H1 (cell line): ENCODE measurements at regions not wholly inside any gene's neighbourhood (a gene's known extent, or its start where the extent isn't known, plus 50 kb on each side); places are given as distances from the start of the nearest gene placed in this dataset.

ENCODE experiments used
- CTCF ChIA-PET: fragments of 300-600 bp; sonication (Branson Sonifier 250); formaldehyde crosslinking; loops from one replicate; lab custom pipeline; 2021; ENCODE audit not compliant: partially characterized antibody; lab: Charles Lee
- POLR2A ChIA-PET: fragments of 300-600 bp; sonication (Branson Sonifier 250); formaldehyde crosslinking; loops from one replicate; lab custom pipeline; 2021; ENCODE audit warnings: inconsistent platforms; ENCODE audit not compliant: partially characterized antibody; lab: Charles Lee
- DNase-seq, 2 experiments: peaks; one replicate each; pipeline versions ENCODE4 v3.0.0 to v3.0.0-alpha.2; 2010 to 2022; ENCODE audit warnings: low spot score in 2 of 2, low read depth in 1 of 2, mixed read lengths in 1 of 2
- FAIRE-seq: peaks from 2 replicates; lab custom pipeline; 2011; peaks lifted over from hg19 to GRCh38; lab: Jason Lieb, UNC
- H2AFZ ChIP-seq: 2 replicates; pipeline ENCODE4 v1.8.1; 2012; ENCODE audit warnings: low read length, inconsistent platforms
- H2AK5ac ChIP-seq: 2 replicates; pipeline ENCODE4 v1.6.1; 2013; ENCODE audit warnings: low read depth, low read length
- H2BK120ac ChIP-seq: replicated peaks from 2 replicates; pipeline ENCODE3; 2013; ENCODE audit warnings: low read depth, low read length, inconsistent platforms
- H2BK12ac ChIP-seq: 2 replicates; pipeline ENCODE4 v1.6.1; 2013; ENCODE audit warnings: low read depth, low read length
- H2BK15ac ChIP-seq: 2 replicates; pipeline ENCODE4 v1.6.1; 2013; ENCODE audit warnings: low read length
- H2BK20ac ChIP-seq: 2 replicates; pipeline ENCODE4 v1.6.1; 2013; ENCODE audit warnings: low read length
- H2BK5ac ChIP-seq: 2 replicates; pipeline ENCODE4 v1.6.1; 2013; ENCODE audit warnings: low read depth, low read length
- H3K14ac ChIP-seq: 2 replicates; pipeline ENCODE4 v1.6.1; 2013; ENCODE audit warnings: inconsistent platforms; ENCODE audit not compliant: insufficient read length
- H3K18ac ChIP-seq: 2 replicates; pipeline ENCODE4 v1.6.1; 2013; ENCODE audit warnings: low read length; ENCODE audit errors: extremely low read depth
- H3K23ac ChIP-seq: 2 replicates; pipeline ENCODE4 v1.6.1; 2013; ENCODE audit warnings: inconsistent platforms; ENCODE audit not compliant: insufficient read length
- H3K23me2 ChIP-seq: 2 replicates; pipeline ENCODE4 v1.6.1; 2013; ENCODE audit warnings: low read depth, low read length
- H3K27ac ChIP-seq: 2 replicates; pipeline ENCODE4 v1.6.1; 2011; ENCODE audit warnings: low read depth, low read length, inconsistent platforms
- H3K27me3 ChIP-seq, 4 experiments: replicated peaks in 1 of 4; 1 replicate in 1 of 4; 2 replicates in 3 of 4; pipeline versions ENCODE4 v1.6.1 to v1.8.1; 2011 to 2013; ENCODE audit warnings: low read length in 3 of 4, mild to moderate bottlenecking in 3 of 4, inconsistent platforms in 2 of 4, mixed read lengths in 2 of 4, moderate library complexity in 1 of 4; ENCODE audit not compliant: control insufficient read depth in 3 of 4, insufficient read depth in 3 of 4; ENCODE audit errors: extremely low read depth in 1 of 4
- H3K36me3 ChIP-seq, 4 experiments: 2 replicates each; pipeline versions ENCODE4 v1.6.1 to v1.8.1; 2011 to 2013; ENCODE audit warnings: mild to moderate bottlenecking in 4 of 4, low read length in 3 of 4, moderate library complexity in 2 of 4, control low read depth in 1 of 4, inconsistent platforms in 1 of 4; ENCODE audit not compliant: insufficient read depth in 4 of 4, control insufficient read depth in 2 of 4
- H3K4ac ChIP-seq: replicated peaks from 2 replicates; pipeline ENCODE3; 2013; ENCODE audit warnings: low read length, low read depth, mixed read lengths, inconsistent platforms; ENCODE audit not compliant: insufficient read length
- H3K4me1 ChIP-seq, 4 experiments: replicated peaks in 1 of 4; 1 replicate in 1 of 4; 2 replicates in 3 of 4; pipeline versions ENCODE4 v1.6.1 to v1.8.1; 2011 to 2013; ENCODE audit warnings: low read length in 3 of 4, inconsistent platforms in 2 of 4, mixed read lengths in 1 of 4; ENCODE audit not compliant: insufficient read depth in 4 of 4, control insufficient read depth in 3 of 4
- H3K4me2 ChIP-seq, 2 experiments: 2 replicates each; pipeline versions ENCODE4 v1.6.1 to v1.8.1; 2011 to 2013; ENCODE audit warnings: low read depth in 2 of 2, low read length in 2 of 2, control low read depth in 1 of 2, inconsistent platforms in 1 of 2, mild to moderate bottlenecking in 1 of 2; ENCODE audit not compliant: insufficient read depth in 1 of 2
- H3K4me3 ChIP-seq, 4 experiments: fragments of 200-600, 300-600 bp in 1 of 4; sonication (generic), shearing (Covaris generic), sonication (Bioruptor Twin) in 1 of 4; 2 replicates each; pipeline versions ENCODE4 v1.5.1 to v1.8.1; 2011 to 2016; ENCODE audit warnings: low read length in 4 of 4, low read depth in 3 of 4, control low read depth in 2 of 4, inconsistent platforms in 2 of 4, mild to moderate bottlenecking in 2 of 4, mixed read lengths in 1 of 4, moderate library complexity in 1 of 4; ENCODE audit not compliant: insufficient read depth in 2 of 4; ENCODE audit errors: extremely low read depth in 1 of 4
- H3K56ac ChIP-seq: replicated peaks from 2 replicates; pipeline ENCODE3; 2013; ENCODE audit warnings: low read depth, mild to moderate bottlenecking, mixed read lengths, low read length, inconsistent platforms; ENCODE audit not compliant: insufficient read length
- H3K79me1 ChIP-seq: 2 replicates; pipeline ENCODE4 v1.6.1; 2013; ENCODE audit warnings: low read depth, low read length, control low read depth
- H3K79me2 ChIP-seq, 2 experiments: 2 replicates each; pipeline versions ENCODE4 v1.6.1 to v1.8.1; 2012 to 2013; ENCODE audit warnings: low read length in 2 of 2, mild to moderate bottlenecking in 2 of 2, inconsistent platforms in 1 of 2; ENCODE audit not compliant: insufficient read depth in 2 of 2, control insufficient read depth in 1 of 2
- H3K9ac ChIP-seq, 4 experiments: replicated peaks in 1 of 4; 1 replicate in 1 of 4; 2 replicates in 3 of 4; pipeline versions ENCODE4 v1.6.1 to v1.8.1; 2011 to 2013; ENCODE audit warnings: low read depth in 3 of 4, low read length in 3 of 4, control low read depth in 2 of 4, mild to moderate bottlenecking in 2 of 4, moderate library complexity in 2 of 4, inconsistent platforms in 1 of 4; ENCODE audit errors: extremely low read depth in 1 of 4
- H3K9me3 ChIP-seq, 2 experiments: 2 replicates each; pipeline versions ENCODE4 v1.6.1 to v1.8.1; 2012 to 2013; ENCODE audit warnings: mild to moderate bottlenecking in 2 of 2, moderate library complexity in 2 of 2, control low read depth in 1 of 2, inconsistent platforms in 1 of 2, low read depth in 1 of 2, low read length in 1 of 2, mixed read lengths in 1 of 2; ENCODE audit not compliant: insufficient read depth in 2 of 2
- H4K20me1 ChIP-seq, 2 experiments: replicated peaks in 1 of 2; 2 replicates each; pipeline versions ENCODE3 to v1.8.1; 2011 to 2013; ENCODE audit warnings: inconsistent platforms in 2 of 2, low read length in 2 of 2, mild to moderate bottlenecking in 1 of 2; ENCODE audit not compliant: insufficient read depth in 2 of 2, control insufficient read depth in 1 of 2
- H4K5ac ChIP-seq: 2 replicates; pipeline ENCODE4 v1.6.1; 2013; ENCODE audit warnings: low read length, low read depth, mixed read lengths, inconsistent platforms; ENCODE audit not compliant: insufficient read length
- H4K8ac ChIP-seq: 2 replicates; pipeline ENCODE4 v1.8.0; 2013; ENCODE audit warnings: mild to moderate bottlenecking, moderate library complexity, low read length, inconsistent platforms; ENCODE audit not compliant: insufficient read depth; ENCODE audit errors: extremely low read depth
- H4K91ac ChIP-seq: replicated peaks from 2 replicates; pipeline ENCODE3; 2013; ENCODE audit warnings: low read length, mixed read lengths, inconsistent platforms; ENCODE audit not compliant: insufficient read length
- BACH1 ChIP-seq: IDR thresholded peaks from 2 replicates; pipeline ENCODE4 v1.6.1; 2012; ENCODE audit warnings: low read length, improper control_type of control experiment
- CREB1 ChIP-seq: IDR thresholded peaks from 2 replicates; pipeline ENCODE4 v1.6.1; 2012; ENCODE audit warnings: inconsistent platforms
- POLR2A ChIP-seq, 2 experiments: IDR thresholded peaks; 1 replicate in 1 of 2; 2 replicates in 1 of 2; pipeline ENCODE4 v1.6.1; 2011; ENCODE audit warnings: low read depth in 2 of 2, low read length in 2 of 2, mild to moderate bottlenecking in 2 of 2; ENCODE audit errors: control extremely low read depth in 1 of 2
- RFX5 ChIP-seq: IDR thresholded peaks from 2 replicates; pipeline ENCODE4 v1.6.1; 2011; ENCODE audit warnings: low read depth, low read length, improper control_type of control experiment, borderline replicate concordance
- SP2 ChIP-seq: IDR thresholded peaks from 2 replicates; pipeline ENCODE4 v1.6.1; 2012; ENCODE audit warnings: mild to moderate bottlenecking, low read length, inconsistent platforms

- Histone ChIP-seq H2BK12ac (no peak overlapping the region), H3K23me2 (no peaks in the 10 kb centered on the region), H3K27ac (no peak overlapping the region), H3K4ac (no peak overlapping the region), H3K14ac (no peak overlapping the region), H3K23ac (no peak overlapping the region), H3K36me3 (no peaks in the 10 kb centered on the region), H2AK5ac (no peak overlapping the region), H3K18ac (no peak overlapping the region), H4K5ac (no peak overlapping the region), H2BK15ac (no peak overlapping the region), H4K91ac (no peak overlapping the region), H2AFZ (no peak overlapping the region), H3K79me2 (no peaks in the 10 kb centered on the region), H2BK20ac (no peak overlapping the region), H4K8ac (no peak overlapping the region), H3K9me3 (no peaks in the 10 kb centered on the region), H3K27me3 (no peaks in the 10 kb centered on the region), H2BK120ac (no peak overlapping the region), H3K56ac (no peak overlapping the region), H3K9ac (no peak overlapping the region), H3K4me2 (no peak overlapping the region), H3K4me3 (no peak overlapping the region), H3K79me1 (no peaks in the 10 kb centered on the region), H2BK5ac (no peak overlapping the region), H4K20me1 (no peaks in the 10 kb centered on the region), H3K4me1 (no peaks in the 10 kb centered on the region)
- ChIA-PET POLR2A (no interaction called here), CTCF (no interaction called here)
- DNase-seq = no peak
- TF ChIP-seq RFX5 = no peak
- TF ChIP-seq BACH1 = no peak
- TF ChIP-seq CREB1 = no peak
- TF ChIP-seq POLR2A (IDR thresholded peaks at IDR 0.05; ENCODE audit: control extremely low read depth in 1 of 2, low read depth in 2 of 2, low read length in 2 of 2) = no peak
- TF ChIP-seq SP2 = no peak
- no peak for FAIRE-seq
These were observed 587.1 kb upstream of the GRIA3 start for GRCh38 chrX:122596998-122597397.
